NCI-H510A (cell line): ENCODE measurements at regions not wholly inside any gene's neighbourhood (a gene's known extent, or its start where the extent isn't known, plus 50 kb on each side); places are given as distances from the start of the nearest gene placed in this dataset.

Source experiments
- DNase-seq: peaks from one replicate; lab custom pipeline; 2025; lab: John Stamatoyannopoulos, UW

DNA sequence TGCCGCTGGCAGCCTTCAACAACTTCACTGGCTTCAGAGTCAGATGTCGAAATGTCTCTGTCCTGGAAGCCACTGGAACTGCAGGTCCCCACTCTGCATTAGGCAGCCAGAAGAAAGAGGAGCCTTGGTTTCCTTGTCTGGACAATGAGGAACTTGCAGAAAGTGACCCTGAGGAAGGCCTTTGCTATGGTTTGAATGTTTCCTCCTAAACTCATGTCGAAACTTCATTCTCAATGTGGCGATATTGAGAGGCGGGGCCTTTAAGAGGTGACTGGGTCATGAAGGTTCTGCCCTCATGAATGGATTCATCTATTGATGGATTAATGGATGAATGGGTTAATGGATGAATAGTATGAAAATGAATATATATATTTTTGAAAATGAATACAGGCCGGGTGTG, 61.6 kb upstream of the GPR26 start:
- no peak for DNase-seq

DNA sequence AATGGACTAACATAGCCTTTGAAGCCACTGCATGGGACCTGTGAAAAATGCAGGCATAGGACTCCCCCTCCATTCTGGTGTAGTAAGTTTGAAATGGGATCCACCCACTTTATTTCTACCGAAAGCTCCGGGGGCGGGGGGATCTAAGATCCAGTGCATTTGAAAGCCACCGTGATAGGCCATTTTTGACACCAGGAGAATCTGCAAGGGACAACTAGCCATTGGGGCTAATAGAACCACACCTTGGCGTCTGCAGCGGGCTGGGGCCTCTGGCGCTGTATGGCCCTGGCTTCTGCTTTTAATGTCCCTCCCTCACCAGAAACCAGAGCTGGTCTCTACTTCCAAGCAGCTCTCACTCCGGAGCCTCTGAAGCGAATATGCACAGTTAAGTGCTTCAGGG, 60.1 kb upstream of the GPR26 start:
- no peak for DNase-seq

DNA sequence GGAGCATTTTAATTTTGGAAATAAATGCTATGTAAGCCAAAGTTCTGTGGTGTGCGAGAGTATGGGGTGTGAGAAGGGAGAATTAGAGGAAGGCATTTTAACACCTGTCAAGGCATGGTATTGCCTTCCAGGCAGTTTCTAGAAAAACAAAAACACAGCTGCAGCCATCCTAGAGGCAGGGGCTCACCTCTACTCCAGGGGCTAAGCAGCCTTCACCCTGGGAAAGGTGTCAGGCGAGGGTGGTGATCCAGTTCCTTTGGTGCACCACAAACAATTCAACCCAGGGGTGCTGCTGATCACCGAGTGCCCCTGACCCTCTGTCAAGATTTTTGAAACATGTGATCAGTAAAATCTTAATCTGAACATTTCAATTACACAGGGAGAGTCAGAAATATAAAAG, 59.2 kb upstream of the GPR26 start:
- DNase-seq = no peak

DNA sequence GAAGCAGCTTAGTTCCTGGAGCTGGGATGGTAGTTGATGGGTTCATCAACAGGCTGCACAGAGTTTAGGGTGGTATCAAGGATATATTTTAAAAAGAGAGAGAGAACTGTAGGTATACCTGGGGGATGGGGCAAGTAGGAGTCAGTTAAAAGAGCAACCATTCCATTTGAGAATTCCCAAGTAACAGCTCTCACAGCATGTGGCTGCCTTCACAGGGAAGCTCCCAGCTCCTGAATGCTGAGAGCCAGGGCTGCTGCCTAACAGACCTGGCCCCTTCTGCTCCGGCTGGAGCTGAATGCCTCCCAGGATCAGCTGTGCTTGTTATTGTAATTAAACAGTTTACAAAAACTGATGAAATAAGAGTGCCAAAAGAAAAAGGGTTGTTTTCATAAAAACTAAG, 58.8 kb upstream of the GPR26 start:
- no peak for DNase-seq

DNA sequence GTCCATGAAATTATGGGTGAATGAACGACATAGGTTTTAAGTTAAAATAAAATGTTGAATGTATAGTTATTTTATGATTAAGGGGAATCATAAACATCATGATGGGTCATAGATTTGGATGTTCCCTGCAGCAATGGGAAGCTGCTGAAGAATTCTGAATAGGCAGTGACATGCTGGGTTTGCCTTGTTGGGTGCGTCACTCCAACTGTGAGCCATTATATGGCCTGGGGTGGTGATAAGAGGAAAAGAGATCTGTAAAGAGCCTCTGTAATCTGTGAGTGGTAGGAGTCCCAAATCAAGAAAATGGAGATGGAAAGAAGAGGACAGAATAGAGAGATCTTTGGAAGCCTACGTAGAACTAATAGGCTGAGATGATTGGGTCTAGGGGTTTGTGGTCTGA, 58.1 kb upstream of the GPR26 start:
- DNase-seq = no peak

DNA sequence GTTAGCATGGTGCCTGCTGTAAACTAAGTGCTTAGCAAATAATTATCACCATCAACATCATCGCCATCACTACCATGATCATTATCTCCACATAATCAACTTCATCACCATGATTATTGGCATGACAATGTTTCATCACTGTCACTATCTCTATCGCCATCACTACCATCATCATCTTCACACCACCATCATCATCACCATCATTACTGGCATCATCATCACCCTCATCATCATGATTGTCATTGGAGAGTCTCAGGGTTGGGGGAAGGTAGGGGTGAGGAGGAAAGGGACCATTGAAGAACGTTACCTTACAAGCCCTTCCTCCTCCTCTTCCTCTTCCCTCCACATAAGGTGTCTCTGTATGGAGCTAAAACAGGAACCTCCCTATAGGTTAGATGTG, 54.9 kb upstream of the GPR26 start:
- DNase-seq = no peak

DNA sequence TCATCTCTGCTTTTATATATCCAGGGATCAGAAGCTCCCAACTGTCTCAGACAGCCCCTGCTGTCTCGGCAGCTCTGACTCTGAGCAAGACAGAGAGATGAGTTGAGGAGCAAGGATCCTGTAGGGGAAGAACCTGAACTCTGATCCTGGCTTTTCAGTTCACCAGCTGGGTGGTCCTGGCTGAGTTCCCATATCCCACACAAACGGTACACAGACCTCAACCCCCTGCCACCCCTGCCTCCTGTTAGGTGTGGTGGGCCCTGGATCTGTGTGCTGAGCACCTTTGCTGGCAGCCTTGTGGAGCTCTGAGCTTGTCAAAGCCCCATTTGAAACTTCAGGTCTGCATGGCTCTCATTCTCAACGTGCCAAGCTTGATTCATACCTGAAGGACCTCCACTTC, 54.3 kb upstream of the GPR26 start:
- DNase-seq = no peak

DNA sequence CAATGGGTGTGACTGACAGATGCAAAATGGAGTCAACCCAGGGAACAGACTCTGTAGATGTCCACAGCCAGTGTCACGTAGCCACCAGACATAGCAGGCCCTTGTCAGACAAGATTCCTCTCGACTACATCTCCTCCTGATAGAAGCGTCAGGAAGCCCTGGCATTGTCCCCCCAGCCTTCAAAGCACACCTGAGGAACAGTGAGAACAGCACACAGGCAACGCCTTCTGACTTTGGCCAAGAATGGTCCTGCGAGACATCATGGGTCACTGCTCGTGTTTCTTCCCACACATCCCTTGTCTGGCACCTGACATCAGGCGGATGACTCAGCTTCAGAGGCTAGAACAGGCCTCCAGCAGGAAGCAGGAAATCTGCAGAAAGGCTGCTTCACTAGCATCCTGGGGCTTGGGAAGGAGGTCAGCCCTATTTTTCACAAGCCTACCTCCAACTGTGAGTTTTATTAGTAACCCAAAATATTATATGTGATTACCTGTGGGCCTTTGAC, 52.8 kb upstream of the GPR26 start:
- no peak for DNase-seq

DNA sequence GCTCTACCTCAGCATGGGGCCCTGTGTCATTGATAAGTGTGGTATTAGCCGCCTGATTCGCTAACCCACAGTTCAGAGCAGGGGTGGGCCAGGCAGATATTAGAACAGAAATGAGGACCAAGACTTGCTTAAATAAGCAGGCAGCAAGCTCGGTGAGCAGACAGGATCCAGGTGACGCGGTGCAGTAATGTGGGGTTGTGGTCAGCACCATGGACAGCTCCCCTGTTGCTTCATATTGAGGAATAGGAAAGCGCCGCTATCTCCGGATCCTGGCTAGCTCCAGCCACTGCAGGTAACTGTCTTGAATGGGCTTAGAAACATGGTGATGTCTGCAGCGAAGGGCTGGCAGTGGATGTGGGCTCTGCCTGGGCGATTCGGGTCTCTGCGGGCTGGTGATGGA, 51.3 kb upstream of the GPR26 start:
- no peak for DNase-seq
